ENCODE measurements at regions not wholly inside any gene's neighbourhood (a gene's known extent, or its start where the extent isn't known, plus 50 kb on each side); places are given as distances from the start of the nearest gene placed in this dataset.

DNA sequence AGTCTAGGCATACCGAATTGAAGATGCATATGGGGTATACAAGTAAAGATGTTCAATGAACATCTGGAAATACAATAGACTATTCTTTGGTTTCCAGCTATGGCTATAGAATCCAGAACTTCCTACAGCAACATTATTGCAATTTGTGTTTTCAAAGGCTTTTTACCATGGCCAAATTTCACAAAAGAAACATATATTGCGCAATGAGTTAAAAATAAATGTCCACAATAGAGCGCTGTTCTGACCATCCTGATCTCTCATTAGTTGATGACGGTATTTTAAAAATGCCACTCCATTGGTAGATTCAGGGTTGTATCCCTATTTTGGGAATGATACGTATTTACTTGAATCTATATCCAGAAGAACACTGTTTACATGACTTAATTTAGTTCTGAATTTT lies 139.2 kb downstream of the LINC00632 start:
- TF ChIP-seq, protein P1, sequence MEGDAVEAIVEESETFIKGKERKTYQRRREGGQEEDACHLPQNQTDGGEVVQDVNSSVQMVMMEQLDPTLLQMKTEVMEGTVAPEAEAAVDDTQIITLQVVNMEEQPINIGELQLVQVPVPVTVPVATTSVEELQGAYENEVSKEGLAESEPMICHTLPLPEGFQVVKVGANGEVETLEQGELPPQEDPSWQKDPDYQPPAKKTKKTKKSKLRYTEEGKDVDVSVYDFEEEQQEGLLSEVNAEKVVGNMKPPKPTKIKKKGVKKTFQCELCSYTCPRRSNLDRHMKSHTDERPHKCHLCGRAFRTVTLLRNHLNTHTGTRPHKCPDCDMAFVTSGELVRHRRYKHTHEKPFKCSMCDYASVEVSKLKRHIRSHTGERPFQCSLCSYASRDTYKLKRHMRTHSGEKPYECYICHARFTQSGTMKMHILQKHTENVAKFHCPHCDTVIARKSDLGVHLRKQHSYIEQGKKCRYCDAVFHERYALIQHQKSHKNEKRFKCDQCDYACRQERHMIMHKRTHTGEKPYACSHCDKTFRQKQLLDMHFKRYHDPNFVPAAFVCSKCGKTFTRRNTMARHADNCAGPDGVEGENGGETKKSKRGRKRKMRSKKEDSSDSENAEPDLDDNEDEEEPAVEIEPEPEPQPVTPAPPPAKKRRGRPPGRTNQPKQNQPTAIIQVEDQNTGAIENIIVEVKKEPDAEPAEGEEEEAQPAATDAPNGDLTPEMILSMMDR (IDR thresholded peaks at IDR 0.05): no peak

DNA sequence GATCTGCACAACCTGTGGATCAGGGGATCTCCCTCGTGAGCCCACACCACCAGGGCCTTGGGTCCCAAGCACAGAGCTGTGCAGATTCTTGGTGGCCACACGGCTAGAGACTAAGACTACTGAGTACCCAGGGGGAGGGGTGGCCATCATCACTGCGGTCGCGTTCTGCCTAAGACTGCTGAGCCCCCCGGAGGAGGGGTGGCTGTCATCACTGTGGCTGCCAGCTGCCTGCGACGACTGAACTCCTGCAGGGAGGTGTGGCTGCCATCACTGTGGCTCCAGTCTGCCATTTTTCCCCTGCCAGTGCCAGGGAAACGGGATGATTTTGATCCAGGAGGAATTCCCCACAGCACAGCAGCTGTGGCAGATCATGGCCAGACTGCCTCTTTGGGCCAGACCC lies 141.7 kb upstream of the SPANXB1 start:
- TF ChIP-seq, protein P1 (IDR thresholded peaks at IDR 0.05): no peak

DNA sequence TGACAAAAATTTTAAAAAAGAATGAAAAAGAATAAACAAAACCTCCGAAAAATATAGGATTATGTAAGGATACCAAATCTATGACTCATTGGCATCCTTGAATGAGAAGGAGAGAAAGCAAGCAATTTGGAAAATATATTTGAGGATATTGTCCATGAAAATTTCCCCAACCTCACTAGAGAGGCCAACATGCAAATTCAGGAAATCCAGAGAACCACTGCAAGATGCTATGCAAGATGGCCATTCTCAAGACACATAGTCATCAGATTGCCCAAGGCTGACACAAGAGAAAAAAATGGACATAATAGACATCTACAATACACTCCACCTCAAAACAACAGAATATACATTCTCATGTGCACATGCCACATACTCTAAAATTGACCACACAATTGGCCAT lies 135.9 kb upstream of the SPANXB1 start:
- TF ChIP-seq, protein P1 (IDR thresholded peaks at IDR 0.05): no peak

DNA sequence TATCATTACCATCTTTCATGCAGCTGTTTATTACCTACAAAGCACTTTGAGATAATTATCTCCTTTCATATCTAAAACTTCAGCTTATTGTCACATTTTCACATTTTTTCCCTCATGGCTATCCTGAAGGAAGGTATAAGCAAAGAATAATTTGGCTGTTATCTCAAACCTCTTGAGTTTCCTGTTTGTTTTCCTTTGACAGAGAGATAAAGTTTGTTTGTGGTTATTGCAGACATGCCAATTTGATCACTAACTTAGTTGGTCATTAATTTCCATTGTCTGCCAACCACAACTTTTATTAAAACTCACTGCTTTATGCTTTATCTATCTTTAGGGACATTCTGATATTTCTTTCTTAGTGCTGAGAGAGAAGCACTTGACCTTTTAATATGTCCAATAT lies 89.8 kb upstream of the SPANXB1 start:
- TF ChIP-seq, protein P1 (IDR thresholded peaks at IDR 0.05): no peak

DNA sequence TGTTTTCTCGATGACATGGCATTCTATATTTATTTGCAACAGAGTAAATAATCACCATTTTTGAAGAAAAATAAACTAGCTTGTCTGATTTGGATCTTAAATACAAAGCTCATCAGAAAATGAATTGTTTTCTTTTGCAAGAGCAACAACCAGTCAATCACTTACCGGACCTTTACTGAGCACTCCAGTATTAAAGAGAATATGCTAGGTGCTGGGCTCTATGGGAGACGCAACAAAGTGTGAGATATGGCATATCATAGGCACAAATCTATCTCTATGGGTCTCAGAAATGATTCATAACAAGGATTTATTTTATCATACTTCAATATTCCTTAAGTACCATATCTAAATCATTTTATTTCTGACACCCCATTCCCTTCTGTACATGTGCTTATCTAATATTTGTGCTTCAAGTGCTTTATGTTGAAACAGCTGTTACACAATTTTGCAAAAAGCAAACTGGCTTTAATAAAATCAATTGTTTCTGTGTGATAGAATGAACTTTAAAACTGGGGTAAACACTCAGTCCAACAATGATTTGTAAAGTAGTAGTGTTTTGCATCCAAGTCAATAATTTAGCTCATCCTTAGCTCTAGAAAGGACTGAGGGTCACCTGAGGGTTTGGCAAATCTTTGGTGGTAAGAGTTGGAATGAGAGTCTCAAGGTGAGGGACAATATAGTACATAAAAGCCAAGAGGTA lies 88.4 kb upstream of the SPANXB1 start:
- TF ChIP-seq, protein P1 (IDR thresholded peaks at IDR 0.05): no peak

DNA sequence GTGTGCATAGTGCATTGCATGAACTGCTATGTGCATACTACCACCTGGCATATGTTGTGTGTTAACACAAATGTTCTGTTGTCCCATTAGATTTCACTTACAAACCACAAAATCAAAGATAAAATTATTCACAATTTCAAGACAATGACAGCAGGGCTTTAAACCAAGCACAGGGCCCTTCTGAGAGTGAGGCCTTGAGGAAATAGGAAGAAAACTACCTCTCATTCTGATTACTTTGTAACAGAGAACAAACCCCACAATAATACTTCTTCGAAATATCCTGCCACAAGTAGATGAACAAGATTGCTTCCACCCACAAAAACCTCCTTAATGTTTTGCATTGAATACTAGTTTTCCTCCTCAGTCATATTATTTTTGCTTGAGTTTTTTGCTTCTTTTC lies 85.5 kb upstream of the SPANXB1 start:
- TF ChIP-seq, protein P1 (IDR thresholded peaks at IDR 0.05): no peak

DNA sequence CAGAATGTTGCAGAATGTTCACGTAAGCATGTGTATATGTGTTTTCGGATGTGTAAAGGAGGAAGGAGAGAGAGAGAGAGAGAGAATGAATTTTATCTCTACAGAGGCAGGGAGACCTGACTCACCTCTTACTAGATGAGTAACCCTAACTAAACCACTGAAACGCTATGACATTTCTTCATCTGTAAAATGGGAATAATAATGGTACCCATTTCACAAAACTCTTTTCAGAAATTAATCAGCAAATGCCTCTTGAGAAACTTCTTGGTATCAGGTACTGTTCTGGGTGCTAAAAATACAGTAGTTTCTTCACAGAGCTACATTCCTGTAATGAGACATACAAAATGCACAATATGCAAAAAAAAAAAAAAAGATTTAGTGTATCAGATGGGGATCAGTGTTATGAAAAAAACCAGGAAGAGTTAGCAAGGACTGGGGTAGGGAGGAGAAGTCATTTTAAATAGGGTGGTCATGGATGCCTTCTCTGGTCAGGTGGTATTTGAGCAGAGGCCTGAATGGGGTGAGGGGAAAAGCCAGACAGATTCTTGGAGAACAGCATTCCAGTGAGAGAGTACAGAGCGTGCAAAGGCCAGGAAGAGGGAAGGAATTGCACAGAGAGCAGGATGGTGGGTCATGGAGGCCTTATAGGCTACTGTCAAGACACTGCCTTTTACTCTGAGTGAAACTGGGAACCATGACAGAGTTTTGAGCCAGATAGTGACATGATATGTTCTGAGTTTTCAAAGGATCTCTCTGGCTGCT lies 84.9 kb upstream of the SPANXB1 start:
- TF ChIP-seq, protein P1 (IDR thresholded peaks at IDR 0.05): no peak
